ENCODE measurements at regions not wholly inside any gene's neighbourhood (a gene's known extent, or its start where the extent isn't known, plus 50 kb on each side); places are given as distances from the start of the nearest gene placed in this dataset.

DNA sequence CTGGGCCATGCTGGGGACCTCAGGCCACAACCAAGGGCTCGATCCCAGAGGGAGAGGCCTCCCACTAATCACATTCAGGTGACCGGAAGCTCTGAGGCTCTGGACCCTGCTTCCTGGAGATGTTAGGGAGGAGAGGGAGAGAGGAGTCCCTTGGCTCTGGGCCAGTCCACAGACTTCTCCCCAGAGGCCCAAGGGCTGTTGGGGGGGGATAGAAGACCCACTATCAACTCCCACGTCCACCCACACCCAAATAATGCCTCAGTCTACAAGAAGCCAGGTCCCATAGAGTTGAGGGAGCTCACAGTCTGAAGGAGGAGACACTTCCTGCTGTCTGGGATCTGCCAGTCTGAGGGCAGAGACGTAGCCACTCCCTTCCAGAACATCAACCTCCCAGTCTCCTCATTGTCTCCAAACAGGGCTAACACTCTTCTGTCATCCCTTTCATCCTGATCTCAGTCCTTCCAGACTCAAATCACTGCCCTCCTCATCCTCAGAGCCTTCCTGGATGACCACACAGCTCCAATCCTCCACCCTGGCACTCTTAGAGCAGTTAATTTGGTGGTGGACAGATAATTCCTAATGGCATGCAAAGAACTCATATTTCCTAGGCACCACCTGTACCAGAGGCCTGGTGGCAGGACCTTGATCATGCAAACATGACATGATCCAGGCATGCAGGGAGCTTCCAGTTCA, 69.9 kb downstream of the MRPL14 start:
- Mint-ChIP-seq H3K27ac (peak overlapping the region; percentile 99 to 100 (median 100)), H3K36me3 (peaks cover 4% of the 10 kb centered on the region in 2 donors), H3K9me3 (peaks cover 0 to 6% (median 0%) of the 10 kb centered on the region in 7 donors), H3K4me3 (peak overlapping the region; percentile 58 to 64), H3K27me3 (ENCODE audit: low read depth in 3 of 3) (peaks cover 2 to 10% (median 3%) of the 10 kb centered on the region in 3 donors), H3K4me1 (peaks cover 79% of the 10 kb centered on the region)
- no peaks in the 10 kb centered on the region for H3K27me3 ChIP-seq (ENCODE audit: control insufficient read depth in 2 of 2, insufficient read depth in 2 of 2, low read length in 2 of 2)
- H3K27ac ChIP-seq (ENCODE audit: low read depth in 1 of 2, low read length in 2 of 2): peak overlapping the region; percentile 99
- peak in 1 of 3 donors; percentile 45 for DNase-seq
- peak overlapping the region in 1 of 3 experiments; percentile 45 for H3K4me3 ChIP-seq (replicated peaks in 1 of 3; ENCODE audit: low read depth in 2 of 3, low read length in 3 of 3)
- H2AFZ ChIP-seq (ENCODE audit: insufficient read depth, low read depth, low read length, poor library complexity, severe bottlenecking): no peak overlapping the region
- H4K20me1 ChIP-seq (ENCODE audit: insufficient read depth, low read length): no peaks in the 10 kb centered on the region
- peak overlapping the region; percentile 64 for H3K4me2 ChIP-seq (replicated peaks; ENCODE audit: extremely low read depth, low read length, poor library complexity, severe bottlenecking)
- no peaks in the 10 kb centered on the region for H3K9me3 ChIP-seq (replicated peaks in 1 of 2; ENCODE audit: control insufficient read depth in 1 of 2, insufficient read depth in 1 of 2, low read length in 2 of 2)
- whole genome bisulfite sequencing (ENCODE audit: insufficient coverage): 80% methylated on average over 1 of the region's 4 CpGs
- peaks cover 64 to 71% of the 10 kb centered on the region in 2 donors for H3K4me1 ChIP-seq (ENCODE audit: control insufficient read depth in 1 of 2, insufficient read depth in 2 of 2, low read length in 2 of 2)
- H3K79me2 ChIP-seq (ENCODE audit: insufficient read depth, low read length): no peaks in the 10 kb centered on the region
- H3K36me3 ChIP-seq (replicated peaks in 1 of 2; ENCODE audit: control insufficient read depth in 1 of 2, insufficient read depth in 2 of 2, low read length in 2 of 2): no peaks in the 10 kb centered on the region
- TF ChIP-seq CTCF (IDR thresholded peaks at IDR 0.05): no peak
- intact Hi-C loops (cut with micrococcal nuclease): loop anchor here in 1 of 2 donors (5.0 kb wide), 1 partner anchor 45 kb away; no protein-coding TSS in a partner anchor
- H3K9ac ChIP-seq (ENCODE audit: insufficient read depth, low read length, poor library complexity, severe bottlenecking): peak overlapping the region; percentile 92

GRCh38 chr6:44056392-44057237, 70.6 kb downstream of the MRPL14 start:
- no peaks in the 10 kb centered on the region for H3K9me3 ChIP-seq (replicated peaks in 1 of 2; ENCODE audit: control insufficient read depth in 1 of 2, insufficient read depth in 1 of 2, low read length in 2 of 2)
- DNase-seq: no peak
- peaks cover 65 to 71% of the 10 kb centered on the region in 2 donors for H3K4me1 ChIP-seq (ENCODE audit: control insufficient read depth in 1 of 2, insufficient read depth in 2 of 2, low read length in 2 of 2)
- Mint-ChIP-seq H3K36me3 (peaks cover 4% of the 10 kb centered on the region in 2 donors), H3K4me3 (peak overlapping the region in 1 of 2 donors; percentile 21), H3K4me1 (peaks cover 79% of the 10 kb centered on the region), H3K9me3 (peaks cover 0 to 6% (median 0%) of the 10 kb centered on the region in 7 donors), H3K27me3 (ENCODE audit: low read depth in 3 of 3) (peaks cover 2 to 10% (median 3%) of the 10 kb centered on the region in 3 donors), H3K27ac (peak overlapping the region; percentile 53 to 100 (median 100))
- no peak overlapping the region for H2AFZ ChIP-seq (ENCODE audit: insufficient read depth, low read depth, low read length, poor library complexity, severe bottlenecking)
- intact Hi-C loops (cut with micrococcal nuclease): loop anchor here in 1 of 2 donors (5.0 kb wide), 1 partner anchor 44 kb away; no protein-coding TSS in a partner anchor
- no peaks in the 10 kb centered on the region for H3K79me2 ChIP-seq (ENCODE audit: insufficient read depth, low read length)
- H3K4me3 ChIP-seq (replicated peaks in 1 of 3; ENCODE audit: low read depth in 2 of 3, low read length in 3 of 3): no peak overlapping the region
- H3K4me2 ChIP-seq (replicated peaks; ENCODE audit: extremely low read depth, low read length, poor library complexity, severe bottlenecking): no peak overlapping the region
- no peak for TF ChIP-seq CTCF (IDR thresholded peaks at IDR 0.05)
- H3K27me3 ChIP-seq (ENCODE audit: control insufficient read depth in 2 of 2, insufficient read depth in 2 of 2, low read length in 2 of 2): no peaks in the 10 kb centered on the region
- H3K27ac ChIP-seq (ENCODE audit: low read depth in 1 of 2, low read length in 2 of 2): peak overlapping the region in 1 of 2 donors; percentile 99
- no peaks in the 10 kb centered on the region for H3K36me3 ChIP-seq (replicated peaks in 1 of 2; ENCODE audit: control insufficient read depth in 1 of 2, insufficient read depth in 2 of 2, low read length in 2 of 2)
- H4K20me1 ChIP-seq (ENCODE audit: insufficient read depth, low read length): no peaks in the 10 kb centered on the region
- H3K9ac ChIP-seq (ENCODE audit: insufficient read depth, low read length, poor library complexity, severe bottlenecking): no peak overlapping the region
- 93% methylated on average over 4 of the region's 13 CpGs for WGBS (ENCODE audit: insufficient coverage)

Measured in CD14-positive monocyte (primary cell).